SK-N-SH (cell line): ENCODE measurements at regions not wholly inside any gene's neighbourhood (a gene's known extent, or its start where the extent isn't known, plus 50 kb on each side); places are given as distances from the start of the nearest gene placed in this dataset.

Source experiments
- CTCF ChIA-PET: fragments of 300-600, 350-600 bp; formaldehyde crosslinking; extraction: SDS; loops from one replicate; lab custom pipeline; 2021; lab: Yijun Ruan, JAX
- POLR2A ChIA-PET: fragments of 350-600 bp; sonication (Branson Sonifier 250); formaldehyde crosslinking; extraction: SDS; loops from one replicate; lab custom pipeline; 2020; ENCODE audit warnings: antibody characterized with exemption, inconsistent platforms; lab: Yijun Ruan, JAX
- DNase-seq: peaks from one replicate; pipeline ENCODE4 v3.0.0; 2012
- H2AFZ ChIP-seq: fragments of 200-600 bp; sonication (generic); 2 replicates; pipeline ENCODE4 v1.8.1; 2016; ENCODE audit warnings: antibody characterized with exemption, mild to moderate bottlenecking, low read depth
- H3F3A ChIP-seq: fragments of 200-600 bp; sonication (generic); replicated peaks from 2 replicates; pipeline ENCODE3; 2016; ENCODE audit warnings: antibody characterized with exemption, mild to moderate bottlenecking; ENCODE audit not compliant: insufficient read depth
- H3K27ac ChIP-seq, 2 experiments: fragments of 200-500 bp in 1 of 2; fragments of 200-600 bp in 1 of 2; sonication (Bioruptor generic) in 1 of 2; sonication (generic), shearing (Covaris generic) in 1 of 2; 2 replicates each; pipeline versions ENCODE4 v1.5.1 to v1.6.1; 2014 to 2016; ENCODE audit warnings: low read depth in 2 of 2, inconsistent platforms in 1 of 2, low read length in 1 of 2, mild to moderate bottlenecking in 1 of 2, mixed read lengths in 1 of 2
- H3K27me3 ChIP-seq: fragments of 200-600 bp; sonication (generic), shearing (Covaris generic); 2 replicates; pipeline ENCODE4 v1.6.1; 2016; ENCODE audit warnings: mixed run types; ENCODE audit not compliant: insufficient read depth
- H3K36me3 ChIP-seq, 2 experiments: fragments of 200-500 bp in 1 of 2; fragments of 200-600 bp in 1 of 2; sonication (Bioruptor generic) in 1 of 2; sonication (generic) in 1 of 2; replicated peaks in 1 of 2; 2 replicates each; pipeline versions ENCODE3 to v1.5.1; 2014 to 2016; ENCODE audit warnings: low read length in 1 of 2, mild to moderate bottlenecking in 1 of 2; ENCODE audit not compliant: insufficient read depth in 2 of 2, control insufficient read depth in 1 of 2
- H3K4me1 ChIP-seq, 2 experiments: fragments of 200-500 bp in 1 of 2; fragments of 200-600 bp in 1 of 2; sonication (Bioruptor generic) in 1 of 2; sonication (generic), shearing (Covaris generic) in 1 of 2; 2 replicates each; pipeline versions ENCODE4 v1.5.1 to v1.6.1; 2014 to 2016; ENCODE audit warnings: low read depth in 1 of 2, low read length in 1 of 2, mixed run types in 1 of 2; ENCODE audit not compliant: insufficient read depth in 2 of 2, control insufficient read depth in 1 of 2
- H3K4me2 ChIP-seq: fragments of 200-600 bp; sonication (generic), shearing (Covaris generic); 2 replicates; pipeline ENCODE4 v1.6.1; 2017; ENCODE audit warnings: mixed run types
- H3K4me3 ChIP-seq, 2 experiments: fragments of 200-500 bp in 1 of 2; fragments of 200-600 bp in 1 of 2; sonication (Bioruptor generic) in 1 of 2; sonication (generic), shearing (Covaris generic) in 1 of 2; 2 replicates each; pipeline versions ENCODE4 v1.5.1 to v1.8.1; 2014 to 2016; ENCODE audit warnings: low read depth in 2 of 2, inconsistent platforms in 1 of 2, low read length in 1 of 2, mild to moderate bottlenecking in 1 of 2, mixed read lengths in 1 of 2, moderate library complexity in 1 of 2
- H3K79me2 ChIP-seq: fragments of 200-600 bp; sonication (generic); 2 replicates; pipeline ENCODE4 v1.8.1; 2017; ENCODE audit warnings: mild to moderate bottlenecking; ENCODE audit not compliant: insufficient read depth
- H3K9ac ChIP-seq: fragments of 200-600 bp; sonication (generic); 2 replicates; pipeline ENCODE4 v1.6.1; 2017; ENCODE audit warnings: mixed run types
- H3K9me2 ChIP-seq: fragments of 200-600 bp; sonication (generic); 2 replicates; pipeline ENCODE4 v1.6.1; 2017; ENCODE audit warnings: mixed run types
- H3K9me3 ChIP-seq: fragments of 200-600 bp; sonication (generic); 2 replicates; pipeline ENCODE4 v1.6.1; 2017; ENCODE audit warnings: mixed run types, mild to moderate bottlenecking, moderate library complexity
- H4K20me1 ChIP-seq: fragments of 200-600 bp; sonication (generic); 2 replicates; pipeline ENCODE4 v1.6.1; 2017; ENCODE audit warnings: mild to moderate bottlenecking, mixed run types; ENCODE audit not compliant: insufficient read depth
- CHD2 ChIP-seq: fragments of 150-350 bp; IDR thresholded peaks from 2 replicates; pipeline ENCODE4 v1.6.1; 2018; ENCODE audit warnings: low read length; ENCODE audit not compliant: partially characterized antibody
- FOXM1 ChIP-seq: IDR thresholded peaks from 2 replicates; pipeline ENCODE4 v1.4.0; 2012; ENCODE audit warnings: low read depth, mild to moderate bottlenecking
- GABPA ChIP-seq: IDR thresholded peaks from 2 replicates; pipeline ENCODE4 v1.4.0; 2012; ENCODE audit warnings: low read depth, mild to moderate bottlenecking
- MEF2A ChIP-seq: IDR thresholded peaks from 2 replicates; pipeline ENCODE4 v1.4.0; 2012; ENCODE audit warnings: low read depth, borderline replicate concordance
- NRF1 ChIP-seq: IDR thresholded peaks from 2 replicates; pipeline ENCODE4 v1.6.1; 2012; ENCODE audit warnings: low read depth, mild to moderate bottlenecking, low read length
- POLR2AphosphoS5 ChIP-seq: IDR thresholded peaks from 2 replicates; pipeline ENCODE4 v1.6.1; 2012; ENCODE audit warnings: low read depth, low read length
- RAD21 ChIP-seq: IDR thresholded peaks from 2 replicates; pipeline ENCODE4 v1.6.1; 2012; ENCODE audit warnings: mild to moderate bottlenecking, low read length
- RFX5 ChIP-seq: IDR thresholded peaks from 2 replicates; pipeline ENCODE4 v1.6.1; 2012; ENCODE audit warnings: mild to moderate bottlenecking, improper control_type of control experiment, low read length
- RXRA ChIP-seq: IDR thresholded peaks from 2 replicates; pipeline ENCODE4 v1.4.0; 2012; ENCODE audit warnings: low read depth, mild to moderate bottlenecking, borderline replicate concordance
- SIN3A ChIP-seq: IDR thresholded peaks from 2 replicates; pipeline ENCODE4 v1.6.1; 2012; ENCODE audit warnings: low read depth, mild to moderate bottlenecking, low read length, moderate library complexity, borderline replicate concordance
- TCF12 ChIP-seq: IDR thresholded peaks from 2 replicates; pipeline ENCODE4 v1.4.0; 2012
- TEAD4 ChIP-seq: IDR thresholded peaks from 2 replicates; pipeline ENCODE4 v1.4.0; 2012; ENCODE audit warnings: mild to moderate bottlenecking, borderline replicate concordance; ENCODE audit not compliant: insufficient read depth
- YY1 ChIP-seq: IDR thresholded peaks from 2 replicates; pipeline ENCODE4 v1.4.0; 2012; ENCODE audit warnings: low read depth, mild to moderate bottlenecking
- WGBS: methylation state at CpG from one replicate; pipeline ENCODE4 v1.1.6; 2017; ENCODE audit warnings: low lambda C conversion rate; 5-methylcytosine and 5-hydroxymethylcytosine counted together
- TF ChIP-seq, protein P1 (sequence below): fragments of 150-350 bp; IDR thresholded peaks from 2 replicates; pipeline ENCODE4 v1.6.1; 2017; ENCODE audit warnings: antibody characterized with exemption, low read length, low read depth, borderline replicate concordance
- TF ChIP-seq, protein P2 (sequence below): IDR thresholded peaks from 2 replicates; pipeline ENCODE4 v1.6.1; 2012; ENCODE audit warnings: mild to moderate bottlenecking, low read depth, low read length, moderate library complexity
- TF ChIP-seq, protein P3 (sequence below): IDR thresholded peaks from 2 replicates; pipeline ENCODE4 v1.4.0; 2012; ENCODE audit warnings: low read depth, borderline replicate concordance
- TF ChIP-seq, protein P4 (sequence below): IDR thresholded peaks from 2 replicates; pipeline ENCODE4 v1.4.0; 2012; ENCODE audit warnings: low read depth, borderline replicate concordance

DNA sequence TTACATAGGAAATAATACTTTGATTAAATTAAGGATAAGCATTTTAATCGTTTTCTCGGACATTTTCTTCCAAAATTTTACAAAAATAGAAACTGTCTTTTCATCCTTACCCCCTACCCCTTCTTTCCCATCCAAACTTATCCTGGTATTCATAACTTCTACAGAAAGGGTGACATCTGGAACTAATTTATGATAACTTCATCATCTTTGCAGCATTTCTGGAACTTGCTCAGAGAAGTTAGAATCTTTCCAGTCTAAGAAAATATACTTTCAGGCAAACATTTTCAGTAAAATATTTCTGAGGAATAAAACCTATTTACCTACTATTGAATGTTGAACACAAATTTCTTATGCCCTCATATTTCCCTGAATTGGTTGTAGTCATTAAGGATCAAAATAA lies 309.0 kb downstream of the MAN2A1 start:
- Histone ChIP-seq H2AFZ (no peak overlapping the region), H3K79me2 (no peaks in the 10 kb centered on the region), H3K27me3 (no peaks in the 10 kb centered on the region), H3K36me3 (no peaks in the 10 kb centered on the region), H3K4me2 (no peak overlapping the region), H3K27ac (peak overlapping the region in 1 of 2 experiments; percentile 69; a peak in 2 of 4 replicates), H3K9me2 (no peaks in the 10 kb centered on the region), H3K9ac (no peak overlapping the region), H3F3A (no peaks in the 10 kb centered on the region), H3K4me3 (no peak overlapping the region), H4K20me1 (no peaks in the 10 kb centered on the region), H3K9me3 (no peaks in the 10 kb centered on the region), H3K4me1 (peaks cover 5 to 10% of the 10 kb centered on the region in 2 experiments; a peak in 2 of 4 replicates)
- 8% methylated on average over 2 of the region's 2 CpGs for WGBS
- ChIA-PET POLR2A (no interaction called here), CTCF (interaction anchor here (1.6 kb wide), 1 partner anchor 8 kb away, joined by 3 read pairs; no protein-coding TSS in a partner anchor)
- TF ChIP-seq POLR2AphosphoS5 (no peak), YY1 (no peak), TCF12 (peak; percentile 90)
- TF ChIP-seq, protein P1, sequence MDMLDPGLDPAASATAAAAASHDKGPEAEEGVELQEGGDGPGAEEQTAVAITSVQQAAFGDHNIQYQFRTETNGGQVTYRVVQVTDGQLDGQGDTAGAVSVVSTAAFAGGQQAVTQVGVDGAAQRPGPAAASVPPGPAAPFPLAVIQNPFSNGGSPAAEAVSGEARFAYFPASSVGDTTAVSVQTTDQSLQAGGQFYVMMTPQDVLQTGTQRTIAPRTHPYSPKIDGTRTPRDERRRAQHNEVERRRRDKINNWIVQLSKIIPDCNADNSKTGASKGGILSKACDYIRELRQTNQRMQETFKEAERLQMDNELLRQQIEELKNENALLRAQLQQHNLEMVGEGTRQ: no peak
- no peak for DNase-seq

DNA sequence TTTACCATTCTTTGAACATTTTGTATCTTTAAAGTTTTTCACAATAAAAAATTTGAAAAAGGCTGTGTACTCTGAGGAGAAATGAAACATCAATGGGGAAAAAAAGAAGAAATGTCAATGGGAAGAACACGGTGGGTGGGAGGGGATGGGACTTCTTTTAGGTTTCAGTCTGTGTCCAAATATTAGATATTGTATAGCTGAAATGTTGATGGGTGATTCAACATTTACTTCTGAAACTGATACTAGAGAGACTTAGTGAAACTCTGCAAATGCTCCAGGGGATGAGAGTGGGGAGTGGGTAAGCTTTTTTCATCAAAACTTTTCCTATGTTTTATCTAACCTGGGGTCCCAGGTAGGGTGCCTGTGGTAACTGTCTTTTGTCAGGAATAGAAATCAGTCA lies 311.9 kb downstream of the MAN2A1 start:
- H3K27ac ChIP-seq: no peak overlapping the region
- ChIA-PET POLR2A (no interaction called here), CTCF (no interaction called here)
- no peak overlapping the region for H3K4me2 ChIP-seq
- no peak overlapping the region for H3K9ac ChIP-seq
- H3F3A ChIP-seq: no peaks in the 10 kb centered on the region
- H3K9me2 ChIP-seq: no peaks in the 10 kb centered on the region
- no peaks in the 10 kb centered on the region for H4K20me1 ChIP-seq
- no peaks in the 10 kb centered on the region for H3K27me3 ChIP-seq
- peaks cover 5 to 10% of the 10 kb centered on the region in 2 experiments; a peak in 2 of 4 replicates for H3K4me1 ChIP-seq
- TF ChIP-seq RFX5: no peak
- TF ChIP-seq, protein P2, sequence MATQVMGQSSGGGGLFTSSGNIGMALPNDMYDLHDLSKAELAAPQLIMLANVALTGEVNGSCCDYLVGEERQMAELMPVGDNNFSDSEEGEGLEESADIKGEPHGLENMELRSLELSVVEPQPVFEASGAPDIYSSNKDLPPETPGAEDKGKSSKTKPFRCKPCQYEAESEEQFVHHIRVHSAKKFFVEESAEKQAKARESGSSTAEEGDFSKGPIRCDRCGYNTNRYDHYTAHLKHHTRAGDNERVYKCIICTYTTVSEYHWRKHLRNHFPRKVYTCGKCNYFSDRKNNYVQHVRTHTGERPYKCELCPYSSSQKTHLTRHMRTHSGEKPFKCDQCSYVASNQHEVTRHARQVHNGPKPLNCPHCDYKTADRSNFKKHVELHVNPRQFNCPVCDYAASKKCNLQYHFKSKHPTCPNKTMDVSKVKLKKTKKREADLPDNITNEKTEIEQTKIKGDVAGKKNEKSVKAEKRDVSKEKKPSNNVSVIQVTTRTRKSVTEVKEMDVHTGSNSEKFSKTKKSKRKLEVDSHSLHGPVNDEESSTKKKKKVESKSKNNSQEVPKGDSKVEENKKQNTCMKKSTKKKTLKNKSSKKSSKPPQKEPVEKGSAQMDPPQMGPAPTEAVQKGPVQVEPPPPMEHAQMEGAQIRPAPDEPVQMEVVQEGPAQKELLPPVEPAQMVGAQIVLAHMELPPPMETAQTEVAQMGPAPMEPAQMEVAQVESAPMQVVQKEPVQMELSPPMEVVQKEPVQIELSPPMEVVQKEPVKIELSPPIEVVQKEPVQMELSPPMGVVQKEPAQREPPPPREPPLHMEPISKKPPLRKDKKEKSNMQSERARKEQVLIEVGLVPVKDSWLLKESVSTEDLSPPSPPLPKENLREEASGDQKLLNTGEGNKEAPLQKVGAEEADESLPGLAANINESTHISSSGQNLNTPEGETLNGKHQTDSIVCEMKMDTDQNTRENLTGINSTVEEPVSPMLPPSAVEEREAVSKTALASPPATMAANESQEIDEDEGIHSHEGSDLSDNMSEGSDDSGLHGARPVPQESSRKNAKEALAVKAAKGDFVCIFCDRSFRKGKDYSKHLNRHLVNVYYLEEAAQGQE: no peak
- TF ChIP-seq SIN3A: no peak
- no peak for TF ChIP-seq GABPA
- no peak for TF ChIP-seq RXRA
- no peak for TF ChIP-seq CHD2
- TF ChIP-seq TEAD4: no peak
- no peak for TF ChIP-seq NRF1
- no peak for TF ChIP-seq YY1
- TF ChIP-seq, protein P3, sequence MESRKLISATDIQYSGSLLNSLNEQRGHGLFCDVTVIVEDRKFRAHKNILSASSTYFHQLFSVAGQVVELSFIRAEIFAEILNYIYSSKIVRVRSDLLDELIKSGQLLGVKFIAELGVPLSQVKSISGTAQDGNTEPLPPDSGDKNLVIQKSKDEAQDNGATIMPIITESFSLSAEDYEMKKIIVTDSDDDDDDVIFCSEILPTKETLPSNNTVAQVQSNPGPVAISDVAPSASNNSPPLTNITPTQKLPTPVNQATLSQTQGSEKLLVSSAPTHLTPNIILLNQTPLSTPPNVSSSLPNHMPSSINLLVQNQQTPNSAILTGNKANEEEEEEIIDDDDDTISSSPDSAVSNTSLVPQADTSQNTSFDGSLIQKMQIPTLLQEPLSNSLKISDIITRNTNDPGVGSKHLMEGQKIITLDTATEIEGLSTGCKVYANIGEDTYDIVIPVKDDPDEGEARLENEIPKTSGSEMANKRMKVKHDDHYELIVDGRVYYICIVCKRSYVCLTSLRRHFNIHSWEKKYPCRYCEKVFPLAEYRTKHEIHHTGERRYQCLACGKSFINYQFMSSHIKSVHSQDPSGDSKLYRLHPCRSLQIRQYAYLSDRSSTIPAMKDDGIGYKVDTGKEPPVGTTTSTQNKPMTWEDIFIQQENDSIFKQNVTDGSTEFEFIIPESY: no peak
- TF ChIP-seq, protein P1: no peak
- no peak for TF ChIP-seq RAD21
- no peak for TF ChIP-seq MEF2A
- TF ChIP-seq, protein P4, sequence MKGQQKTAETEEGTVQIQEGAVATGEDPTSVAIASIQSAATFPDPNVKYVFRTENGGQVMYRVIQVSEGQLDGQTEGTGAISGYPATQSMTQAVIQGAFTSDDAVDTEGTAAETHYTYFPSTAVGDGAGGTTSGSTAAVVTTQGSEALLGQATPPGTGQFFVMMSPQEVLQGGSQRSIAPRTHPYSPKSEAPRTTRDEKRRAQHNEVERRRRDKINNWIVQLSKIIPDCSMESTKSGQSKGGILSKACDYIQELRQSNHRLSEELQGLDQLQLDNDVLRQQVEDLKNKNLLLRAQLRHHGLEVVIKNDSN: no peak
- TF ChIP-seq FOXM1: no peak
- H3K9me3 ChIP-seq: no peaks in the 10 kb centered on the region
- no peak overlapping the region for H2AFZ ChIP-seq
- 84% methylated on average over 1 of the region's 1 CpG for WGBS
- no peaks in the 10 kb centered on the region for H3K36me3 ChIP-seq
- DNase-seq: no peak
- no peak overlapping the region for H3K4me3 ChIP-seq
- H3K79me2 ChIP-seq: no peaks in the 10 kb centered on the region
